Ovary (tissue), 3 donors: ENCODE measurements at regions not wholly inside any gene's neighbourhood (a gene's known extent, or its start where the extent isn't known, plus 50 kb on each side); places are given as distances from the start of the nearest gene placed in this dataset.

Experiments
- EP300 ChIP-seq: sonication (generic); formaldehyde crosslinking; IDR thresholded peaks from one replicate; pipeline ENCODE4 v1.6.1; 2017; ENCODE audit warnings: antibody characterized with exemption
- POLR2A ChIP-seq: fragments of 450-650 bp; IDR thresholded peaks from one replicate; pipeline ENCODE4 v1.6.1; 2017; ENCODE audit warnings: antibody characterized with exemption, mild to moderate bottlenecking, moderate library complexity
- TF ChIP-seq, protein P1 (sequence below), 3 donors: fragments of 450-650 bp in 2 of 3; fragments of 200-600 bp in 1 of 3; IDR thresholded peaks; one replicate each; pipeline versions ENCODE4 v1.5.1 to v1.8.0; 2016 to 2022; ENCODE audit warnings: antibody characterized with exemption in 3 of 3, mild to moderate bottlenecking in 1 of 3
- donor health status: DM: no; HTN: no; CAD: no.

DNA sequence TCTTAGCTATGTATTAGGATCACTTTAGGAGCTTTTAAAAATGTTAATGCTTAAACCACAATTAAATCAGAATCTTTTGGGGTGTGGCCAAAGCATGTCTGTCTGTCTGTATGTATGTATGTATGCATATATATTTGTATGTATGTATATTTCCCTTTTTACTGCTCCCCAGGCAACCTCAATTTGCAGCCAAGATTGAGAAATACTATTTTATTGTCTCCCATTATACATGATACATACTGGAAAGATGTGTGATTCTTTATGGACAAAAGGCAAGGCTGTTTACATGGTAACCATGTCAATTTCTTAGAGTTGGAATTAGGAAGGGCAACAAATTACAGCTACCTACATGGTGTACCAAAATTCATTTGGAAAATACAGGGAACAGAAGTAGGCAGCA lies 783.6 kb downstream of the ETS1 start:
- TF ChIP-seq, protein P1, sequence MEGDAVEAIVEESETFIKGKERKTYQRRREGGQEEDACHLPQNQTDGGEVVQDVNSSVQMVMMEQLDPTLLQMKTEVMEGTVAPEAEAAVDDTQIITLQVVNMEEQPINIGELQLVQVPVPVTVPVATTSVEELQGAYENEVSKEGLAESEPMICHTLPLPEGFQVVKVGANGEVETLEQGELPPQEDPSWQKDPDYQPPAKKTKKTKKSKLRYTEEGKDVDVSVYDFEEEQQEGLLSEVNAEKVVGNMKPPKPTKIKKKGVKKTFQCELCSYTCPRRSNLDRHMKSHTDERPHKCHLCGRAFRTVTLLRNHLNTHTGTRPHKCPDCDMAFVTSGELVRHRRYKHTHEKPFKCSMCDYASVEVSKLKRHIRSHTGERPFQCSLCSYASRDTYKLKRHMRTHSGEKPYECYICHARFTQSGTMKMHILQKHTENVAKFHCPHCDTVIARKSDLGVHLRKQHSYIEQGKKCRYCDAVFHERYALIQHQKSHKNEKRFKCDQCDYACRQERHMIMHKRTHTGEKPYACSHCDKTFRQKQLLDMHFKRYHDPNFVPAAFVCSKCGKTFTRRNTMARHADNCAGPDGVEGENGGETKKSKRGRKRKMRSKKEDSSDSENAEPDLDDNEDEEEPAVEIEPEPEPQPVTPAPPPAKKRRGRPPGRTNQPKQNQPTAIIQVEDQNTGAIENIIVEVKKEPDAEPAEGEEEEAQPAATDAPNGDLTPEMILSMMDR (IDR thresholded peaks at IDR 0.05), result no peak
- TF ChIP-seq POLR2A (no peak), EP300 (no peak)
